ENCODE measurements at regions not wholly inside any gene's neighbourhood (a gene's known extent, or its start where the extent isn't known, plus 50 kb on each side); places are given as distances from the start of the nearest gene placed in this dataset.

DNA sequence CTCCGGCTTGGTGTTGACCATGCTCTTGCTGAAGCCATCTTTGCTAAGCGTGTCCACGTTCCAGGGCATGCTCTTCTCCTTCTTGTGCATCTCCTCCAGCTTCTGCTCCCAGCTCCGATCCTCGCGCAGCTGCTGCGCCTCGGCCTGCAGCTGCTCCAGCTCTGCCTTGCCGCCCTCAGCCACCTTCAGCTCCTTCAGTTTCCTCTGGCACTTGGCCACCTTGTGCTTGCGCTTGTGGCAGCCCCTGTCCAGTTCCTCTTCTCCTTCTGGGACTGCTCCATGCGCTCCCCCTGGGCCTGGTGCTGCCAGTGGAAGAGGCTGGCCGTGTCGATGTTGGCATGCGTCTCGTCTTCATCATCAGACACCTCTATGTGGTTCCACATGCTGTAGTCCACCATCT is 128.3 kb upstream of the CLINT1 start:
- TF ChIP-seq, protein P1, sequence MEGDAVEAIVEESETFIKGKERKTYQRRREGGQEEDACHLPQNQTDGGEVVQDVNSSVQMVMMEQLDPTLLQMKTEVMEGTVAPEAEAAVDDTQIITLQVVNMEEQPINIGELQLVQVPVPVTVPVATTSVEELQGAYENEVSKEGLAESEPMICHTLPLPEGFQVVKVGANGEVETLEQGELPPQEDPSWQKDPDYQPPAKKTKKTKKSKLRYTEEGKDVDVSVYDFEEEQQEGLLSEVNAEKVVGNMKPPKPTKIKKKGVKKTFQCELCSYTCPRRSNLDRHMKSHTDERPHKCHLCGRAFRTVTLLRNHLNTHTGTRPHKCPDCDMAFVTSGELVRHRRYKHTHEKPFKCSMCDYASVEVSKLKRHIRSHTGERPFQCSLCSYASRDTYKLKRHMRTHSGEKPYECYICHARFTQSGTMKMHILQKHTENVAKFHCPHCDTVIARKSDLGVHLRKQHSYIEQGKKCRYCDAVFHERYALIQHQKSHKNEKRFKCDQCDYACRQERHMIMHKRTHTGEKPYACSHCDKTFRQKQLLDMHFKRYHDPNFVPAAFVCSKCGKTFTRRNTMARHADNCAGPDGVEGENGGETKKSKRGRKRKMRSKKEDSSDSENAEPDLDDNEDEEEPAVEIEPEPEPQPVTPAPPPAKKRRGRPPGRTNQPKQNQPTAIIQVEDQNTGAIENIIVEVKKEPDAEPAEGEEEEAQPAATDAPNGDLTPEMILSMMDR (IDR thresholded peaks at IDR 0.05): no peak
- TF ChIP-seq POLR2A (IDR thresholded peaks at IDR 0.05): no peak
